Keratinocyte (primary cell): ENCODE measurements at regions not wholly inside any gene's neighbourhood (a gene's known extent, or its start where the extent isn't known, plus 50 kb on each side); places are given as distances from the start of the nearest gene placed in this dataset.

Experiments
- EZH2 ChIP-seq: IDR thresholded peaks from one replicate; pipeline ENCODE4 v1.6.1; 2012; ENCODE audit warnings: inconsistent platforms, mild to moderate bottlenecking, low read length, moderate library complexity
- TF ChIP-seq, protein P1 (sequence below), 3 experiments: IDR thresholded peaks in 1 of 3; conservative IDR thresholded peaks in 1 of 3; optimal IDR thresholded peaks in 1 of 3; 2 replicates in 2 of 3; 3 replicates in 1 of 3; pipeline versions ENCODE3 to v1.5.1; 2011; ENCODE audit warnings: low read length in 3 of 3, mild to moderate bottlenecking in 3 of 3, moderate library complexity in 2 of 3, control low read depth in 1 of 3, inconsistent platforms in 1 of 3; ENCODE audit not compliant: insufficient read depth in 2 of 3; ENCODE audit errors: extremely low read depth in 1 of 3

DNA sequence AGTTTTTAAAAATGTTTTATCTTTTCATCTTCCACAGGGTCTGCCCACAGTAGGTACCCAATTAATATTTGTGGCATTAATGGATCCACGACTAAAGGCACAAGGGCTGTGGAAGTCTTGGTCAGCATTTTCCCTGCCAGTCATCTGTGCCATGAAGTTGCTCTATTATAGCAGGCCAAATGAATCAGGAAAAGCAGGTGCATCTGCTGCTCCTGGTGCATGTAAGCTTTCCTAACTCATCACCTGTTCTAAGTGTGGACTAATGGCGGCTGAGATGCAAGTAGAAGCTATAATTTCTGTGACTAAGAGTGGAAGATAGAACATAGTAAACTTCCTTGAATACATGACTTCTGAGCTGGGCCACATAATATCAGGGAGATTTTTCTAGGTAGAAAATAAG lies 182.5 kb upstream of the TENM4 start:
- TF ChIP-seq, protein P1, sequence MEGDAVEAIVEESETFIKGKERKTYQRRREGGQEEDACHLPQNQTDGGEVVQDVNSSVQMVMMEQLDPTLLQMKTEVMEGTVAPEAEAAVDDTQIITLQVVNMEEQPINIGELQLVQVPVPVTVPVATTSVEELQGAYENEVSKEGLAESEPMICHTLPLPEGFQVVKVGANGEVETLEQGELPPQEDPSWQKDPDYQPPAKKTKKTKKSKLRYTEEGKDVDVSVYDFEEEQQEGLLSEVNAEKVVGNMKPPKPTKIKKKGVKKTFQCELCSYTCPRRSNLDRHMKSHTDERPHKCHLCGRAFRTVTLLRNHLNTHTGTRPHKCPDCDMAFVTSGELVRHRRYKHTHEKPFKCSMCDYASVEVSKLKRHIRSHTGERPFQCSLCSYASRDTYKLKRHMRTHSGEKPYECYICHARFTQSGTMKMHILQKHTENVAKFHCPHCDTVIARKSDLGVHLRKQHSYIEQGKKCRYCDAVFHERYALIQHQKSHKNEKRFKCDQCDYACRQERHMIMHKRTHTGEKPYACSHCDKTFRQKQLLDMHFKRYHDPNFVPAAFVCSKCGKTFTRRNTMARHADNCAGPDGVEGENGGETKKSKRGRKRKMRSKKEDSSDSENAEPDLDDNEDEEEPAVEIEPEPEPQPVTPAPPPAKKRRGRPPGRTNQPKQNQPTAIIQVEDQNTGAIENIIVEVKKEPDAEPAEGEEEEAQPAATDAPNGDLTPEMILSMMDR (optimal IDR thresholded peaks at IDR 0.05 in 1 of 3, IDR thresholded peaks at IDR 0.05 in 1 of 3, conservative IDR thresholded peaks at IDR 0.05 in 1 of 3; ENCODE audit: extremely low read depth in 1 of 3, insufficient read depth in 2 of 3, low read length in 3 of 3) = no peak
- no peak for TF ChIP-seq EZH2
